ENCODE measurements at regions not wholly inside any gene's neighbourhood (a gene's known extent, or its start where the extent isn't known, plus 50 kb on each side); places are given as distances from the start of the nearest gene placed in this dataset.

DNA sequence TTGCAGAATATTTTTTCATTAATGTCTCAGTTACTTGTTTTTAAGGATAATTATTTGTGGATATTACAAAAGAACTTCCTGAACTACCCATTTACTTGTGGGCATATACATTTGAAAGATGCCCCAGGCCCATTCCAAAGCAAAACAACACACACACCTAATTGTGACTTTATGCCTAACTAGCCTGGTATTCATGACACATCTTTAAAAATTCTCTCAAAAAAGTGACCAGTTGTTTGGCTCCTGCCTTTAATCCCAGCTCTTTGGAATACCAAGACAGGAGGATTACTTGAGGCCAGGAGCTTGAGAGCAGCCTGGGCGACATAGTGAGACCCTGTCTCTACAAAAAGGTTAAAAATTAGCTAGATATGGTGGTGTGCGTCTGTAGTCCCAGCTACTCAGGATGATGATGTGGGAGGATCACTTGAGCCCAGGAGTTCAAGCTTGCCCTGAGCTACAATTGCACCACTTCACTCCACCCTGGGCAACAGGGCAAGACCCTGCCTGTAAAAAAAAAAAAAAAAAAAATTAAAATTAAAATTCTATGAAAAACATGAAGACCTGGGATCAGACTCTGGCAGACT, 51.7 kb upstream of the SLC4A7 start:
- intact Hi-C loops (cut with micrococcal nuclease) (loop anchor here (2.0 kb wide), 1 partner anchor 813 kb away; the partner anchor contains the start of genes AZI2 and ZCWPW2), dilution Hi-C loops (cut with MboI; ENCODE audit: extremely low pct_ligation_motif_present, low sequenced_read_pairs) (no loop called here)
- H4K20me1 ChIP-seq (replicated peaks; ENCODE audit: control insufficient read depth, extremely low read depth, insufficient read depth, low read length) = no peaks in the 10 kb centered on the region
- CTCF ChIA-PET = interaction anchor here (0.6 to 2.2 kb wide), 10 partner anchors 12 to 1746 kb away, joined by 3 to 18 read pairs (median 3); partner anchors contain the start of gene OXSM
- H3K79me2 ChIP-seq (ENCODE audit: control insufficient read depth, insufficient read depth, low read length) = no peaks in the 10 kb centered on the region
- DNase-seq (ENCODE audit: low read depth, low spot score) = no peak
- POLR2A ChIA-PET = interaction anchor here (0.6 to 1.4 kb wide), 2 partner anchors 51 to 109 kb away, joined by 3 to 7 read pairs; partner anchors contain the start of gene SLC4A7
- no peaks in the 10 kb centered on the region for H3K9me1 ChIP-seq (replicated peaks; ENCODE audit: control insufficient read depth, extremely low read depth, insufficient read depth, low read length)
- no peak overlapping the region for H2AFZ ChIP-seq (ENCODE audit: low read depth, low read length)
- BruUV-seq (replicated peaks) = no TSS peak
- H3K4me2 ChIP-seq (ENCODE audit: insufficient read depth, low read length) = no peak overlapping the region
- H3K36me3 ChIP-seq (ENCODE audit: control insufficient read depth in 2 of 2, extremely low read depth in 1 of 2, insufficient read depth in 2 of 2, low read length in 2 of 2) = no peaks in the 10 kb centered on the region
- no peaks in the 10 kb centered on the region for H3K9me3 ChIP-seq (replicated peaks; ENCODE audit: control insufficient read depth, insufficient read depth, low read length)
- FAIRE-seq = peak; percentile 73
- peak overlapping the region; percentile 48 for H3K9ac ChIP-seq (replicated peaks; ENCODE audit: extremely low read depth, insufficient read depth, low read length)
- H3K4me3 ChIP-seq (replicated peaks in 1 of 3; ENCODE audit: insufficient read depth in 1 of 3, low read depth in 1 of 3, low read length in 3 of 3) = no peak overlapping the region
- H3K4me1 ChIP-seq (ENCODE audit: control insufficient read depth, extremely low read depth, insufficient read depth, low read length) = peaks cover 34% of the 10 kb centered on the region
- H3K27me3 ChIP-seq (ENCODE audit: control insufficient read depth in 2 of 2, insufficient read depth in 2 of 2, low read length in 2 of 2) = no peaks in the 10 kb centered on the region
- no peak for TF ChIP-seq POLR2A (IDR thresholded peaks at IDR 0.05; ENCODE audit: low read depth, low read length)
- H3K27ac ChIP-seq (ENCODE audit: insufficient read depth, low read depth, low read length) = peak overlapping the region; percentile 86

- H3K79me2 ChIP-seq (ENCODE audit: control insufficient read depth, insufficient read depth, low read length) = no peaks in the 10 kb centered on the region
- H3K27ac ChIP-seq (ENCODE audit: insufficient read depth, low read depth, low read length) = peak overlapping the region; percentile 86
- peak overlapping the region; percentile 73 for H3K4me2 ChIP-seq (ENCODE audit: insufficient read depth, low read length)
- no peaks in the 10 kb centered on the region for H3K27me3 ChIP-seq (ENCODE audit: control insufficient read depth in 2 of 2, insufficient read depth in 2 of 2, low read length in 2 of 2)
- intact Hi-C loops (cut with micrococcal nuclease) (loop anchor here (1.0 to 2.0 kb wide), 12 partner anchors 10 to 815 kb away; partner anchors contain the start of genes AZI2, SLC4A7 and ZCWPW2), dilution Hi-C loops (cut with MboI; ENCODE audit: extremely low pct_ligation_motif_present, low sequenced_read_pairs) (no loop called here)
- peak; percentile 99 for TF ChIP-seq JUN (IDR thresholded peaks at IDR 0.05; ENCODE audit: borderline replicate concordance, insufficient read depth, insufficient read length, low read depth)
- TF ChIP-seq, protein P1, sequence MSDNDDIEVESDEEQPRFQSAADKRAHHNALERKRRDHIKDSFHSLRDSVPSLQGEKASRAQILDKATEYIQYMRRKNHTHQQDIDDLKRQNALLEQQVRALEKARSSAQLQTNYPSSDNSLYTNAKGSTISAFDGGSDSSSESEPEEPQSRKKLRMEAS (IDR thresholded peaks at IDR 0.05; ENCODE audit: insufficient read depth, insufficient read length) = no peak
- TF ChIP-seq EZH2 (IDR thresholded peaks at IDR 0.05; ENCODE audit: borderline replicate concordance, low read depth, low read length, severe bottlenecking) = no peak
- TF ChIP-seq GATA2 (IDR thresholded peaks at IDR 0.05; ENCODE audit: insufficient read depth, insufficient read length, low read depth, low read length) = peak; percentile 68
- no peak for TF ChIP-seq POLR2A (IDR thresholded peaks at IDR 0.05; ENCODE audit: low read depth, low read length)
- TF ChIP-seq MYC (IDR thresholded peaks at IDR 0.05; ENCODE audit: low read depth, low read length) = peak; percentile 17
- TF ChIP-seq POLR2AphosphoS5 (IDR thresholded peaks at IDR 0.05; ENCODE audit: insufficient read depth, low read depth, low read length) = peak; percentile 68
- peak; percentile 39 to 45 for TF ChIP-seq CTCF (IDR thresholded peaks at IDR 0.05; ENCODE audit: extremely low read depth in 1 of 2, insufficient read depth in 1 of 2, low read depth in 1 of 2, low read length in 2 of 2)
- TF ChIP-seq FOS (IDR thresholded peaks at IDR 0.05; ENCODE audit: borderline replicate concordance, insufficient read depth, low read length) = peak; percentile 99
- H3K9me3 ChIP-seq (replicated peaks; ENCODE audit: control insufficient read depth, insufficient read depth, low read length) = no peaks in the 10 kb centered on the region
- no peaks in the 10 kb centered on the region for H4K20me1 ChIP-seq (replicated peaks; ENCODE audit: control insufficient read depth, extremely low read depth, insufficient read depth, low read length)
- H3K36me3 ChIP-seq (ENCODE audit: control insufficient read depth in 2 of 2, extremely low read depth in 1 of 2, insufficient read depth in 2 of 2, low read length in 2 of 2) = no peaks in the 10 kb centered on the region
- peaks cover 34% of the 10 kb centered on the region for H3K4me1 ChIP-seq (ENCODE audit: control insufficient read depth, extremely low read depth, insufficient read depth, low read length)
- peak overlapping the region; percentile 63 for H2AFZ ChIP-seq (ENCODE audit: low read depth, low read length)
- no peaks in the 10 kb centered on the region for H3K9me1 ChIP-seq (replicated peaks; ENCODE audit: control insufficient read depth, extremely low read depth, insufficient read depth, low read length)
- H3K4me3 ChIP-seq (replicated peaks in 1 of 3; ENCODE audit: insufficient read depth in 1 of 3, low read depth in 1 of 3, low read length in 3 of 3) = no peak overlapping the region
- CTCF ChIA-PET = interaction anchor here (1.0 to 2.5 kb wide), 5 partner anchors 13 to 176 kb away, joined by 3 to 17 read pairs (median 7); no protein-coding TSS in a partner anchor
- POLR2A ChIA-PET = interaction anchor here (1.5 kb wide), 1 partner anchor 50 kb away, joined by 3 read pairs; the partner anchor contains the start of gene SLC4A7
- no TSS peak for BruUV-seq (replicated peaks)
- DNase-seq (ENCODE audit: low read depth, low spot score) (peak; percentile 97), FAIRE-seq (peak; percentile 98)
- peak overlapping the region; percentile 78 for H3K9ac ChIP-seq (replicated peaks; ENCODE audit: extremely low read depth, insufficient read depth, low read length)
These were observed 49.8 kb upstream of the SLC4A7 start for GRCh38 chr3:27533718-27534573.

Measured in endothelial cell of umbilical vein (primary cell).